AML-193 (cell line): ENCODE measurements at regions not wholly inside any gene's neighbourhood (a gene's known extent, or its start where the extent isn't known, plus 50 kb on each side); places are given as distances from the start of the nearest gene placed in this dataset.

ENCODE experiments used
- DNase-seq, 2 experiments: peaks; one replicate each; lab custom pipeline; 2025; lab: John Stamatoyannopoulos, UW

GRCh38 chr2:6617794-6618193, 247.9 kb downstream of the CMPK2 start:
- DNase-seq: no peak

GRCh38 chr2:6618201-6618600, 247.5 kb downstream of the CMPK2 start:
- no peak for DNase-seq

DNA sequence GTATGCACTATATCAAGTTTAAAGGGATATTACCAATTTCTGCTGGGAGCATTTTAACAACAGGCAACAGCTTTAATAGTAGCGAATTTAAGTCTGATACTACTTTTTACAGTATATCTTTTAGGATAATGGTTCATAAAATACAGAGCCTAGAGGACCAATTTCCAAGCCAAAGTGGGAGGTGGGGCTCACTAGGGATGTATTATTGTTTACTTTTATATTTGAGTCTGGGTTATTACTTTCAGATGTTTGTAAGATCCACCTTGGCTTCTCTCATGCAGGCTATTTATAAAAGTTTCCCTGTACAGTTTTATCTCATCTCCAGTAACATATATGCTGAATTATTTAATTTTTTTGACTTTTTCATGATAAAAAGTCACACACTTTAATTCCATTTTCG, 242.0 kb downstream of the CMPK2 start:
- no peak for DNase-seq

- no peak for DNase-seq
Observed at GRCh38 chr2:6626401-6627012, 239.2 kb downstream of the CMPK2 start.

GRCh38 chr2:6627316-6627715, 238.4 kb downstream of the CMPK2 start:
- DNase-seq: no peak

GRCh38 chr2:6630209-6630608, 235.5 kb downstream of the CMPK2 start:
- DNase-seq: no peak

- no peak for DNase-seq
Observed at GRCh38 chr2:6635296-6635695, 230.4 kb downstream of the CMPK2 start.

DNA sequence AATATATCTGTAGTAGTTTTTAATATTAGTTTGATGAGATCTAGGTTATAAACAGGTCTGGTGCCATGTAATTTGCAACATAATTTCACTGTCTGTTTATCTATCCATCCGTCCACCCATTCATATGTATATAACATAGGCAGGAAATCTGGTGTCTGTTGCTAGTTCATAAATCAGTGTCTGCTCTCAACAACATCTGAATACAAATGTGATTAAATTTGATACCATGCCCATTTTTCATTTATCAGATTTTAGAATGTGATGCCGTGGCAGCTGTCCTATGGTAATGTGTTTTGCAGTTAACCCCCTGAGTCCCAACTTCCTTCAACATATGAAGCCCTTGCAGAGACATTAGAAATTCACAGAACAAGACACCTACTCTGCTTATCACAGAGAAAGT, 228.4 kb downstream of the CMPK2 start:
- DNase-seq: no peak

- no peak for DNase-seq
Observed at GRCh38 chr2:6639929-6640620, 225.6 kb downstream of the CMPK2 start.

DNA sequence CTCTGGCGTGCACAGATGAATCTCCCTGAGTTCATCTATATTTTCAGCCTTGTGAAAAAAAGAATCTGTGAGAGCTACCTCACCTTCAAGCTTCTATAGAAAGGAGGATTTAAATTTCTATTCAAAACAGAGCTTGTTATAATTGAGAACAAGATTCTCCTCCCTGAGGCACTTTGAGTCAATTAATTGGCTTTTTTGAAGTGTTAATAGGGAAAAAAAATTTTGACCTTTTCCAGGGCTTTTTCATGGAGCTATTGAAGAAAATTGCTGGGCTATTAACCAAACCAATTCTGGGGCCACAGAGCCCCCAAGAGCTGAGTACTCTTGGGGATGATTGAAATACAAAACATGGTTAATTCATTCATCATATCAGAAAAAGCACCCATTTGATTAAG, 225.1 kb downstream of the CMPK2 start:
- no peak for DNase-seq

DNA sequence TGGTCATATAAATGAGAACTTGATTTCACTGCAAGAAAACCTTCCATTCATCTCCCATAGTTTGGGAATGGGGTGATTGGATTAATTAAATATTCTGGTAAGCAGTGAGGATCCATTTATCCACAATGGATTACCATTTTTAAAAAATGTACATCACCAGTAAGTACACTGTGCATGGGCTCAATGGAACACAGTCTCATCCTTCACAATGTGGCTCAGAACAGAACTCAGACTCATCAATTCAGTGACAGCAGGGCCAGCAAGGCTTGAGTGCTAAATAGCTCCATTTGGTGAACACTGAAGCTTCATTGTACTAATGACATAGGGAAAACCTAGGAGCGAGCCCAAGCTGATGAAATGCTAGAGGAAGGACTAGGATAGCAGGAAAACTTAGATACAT, 223.8 kb downstream of the CMPK2 start:
- no peak for DNase-seq

DNA sequence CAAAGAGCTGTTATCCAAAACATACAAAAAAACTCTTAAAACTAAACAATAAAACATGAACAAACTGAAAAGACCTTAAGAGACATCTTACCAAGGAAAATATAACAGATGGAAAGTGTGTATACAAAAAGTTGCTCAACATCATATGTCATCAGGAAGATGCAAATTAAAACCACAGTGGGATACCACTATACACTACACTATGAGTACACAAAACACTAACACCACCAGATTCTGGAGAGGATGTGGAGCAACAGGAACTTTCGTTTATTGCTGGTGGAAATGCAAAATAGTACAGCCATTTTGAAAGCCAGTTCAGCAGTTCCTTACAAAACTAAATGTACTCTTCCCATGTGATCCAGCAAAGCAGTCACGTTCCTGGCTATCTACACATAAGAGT, 221.4 kb downstream of the CMPK2 start:
- DNase-seq: no peak

GRCh38 chr2:6645004-6645403, 220.7 kb downstream of the CMPK2 start:
- DNase-seq: no peak

DNA sequence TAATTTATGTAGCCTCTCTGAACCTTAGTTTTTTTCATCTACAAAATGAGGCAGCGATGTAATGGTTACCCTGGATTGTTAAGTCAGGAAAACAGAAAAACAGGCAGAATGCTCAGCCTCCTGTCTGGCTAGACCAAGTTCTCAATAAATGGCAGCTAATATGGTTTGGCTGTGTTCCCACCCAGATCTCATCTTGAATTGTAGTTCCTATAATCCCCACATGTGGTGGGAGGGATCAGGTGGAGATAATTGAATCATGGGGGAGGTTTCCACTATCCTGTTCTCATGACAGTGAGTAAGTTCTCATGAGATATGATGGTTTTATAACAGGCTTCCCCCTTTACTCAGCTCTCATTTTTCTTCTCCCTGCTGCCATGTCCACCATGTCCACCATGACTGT, 220.0 kb downstream of the CMPK2 start:
- DNase-seq: no peak

GRCh38 chr2:6647046-6647445, 218.7 kb downstream of the CMPK2 start:
- no peak for DNase-seq

DNA sequence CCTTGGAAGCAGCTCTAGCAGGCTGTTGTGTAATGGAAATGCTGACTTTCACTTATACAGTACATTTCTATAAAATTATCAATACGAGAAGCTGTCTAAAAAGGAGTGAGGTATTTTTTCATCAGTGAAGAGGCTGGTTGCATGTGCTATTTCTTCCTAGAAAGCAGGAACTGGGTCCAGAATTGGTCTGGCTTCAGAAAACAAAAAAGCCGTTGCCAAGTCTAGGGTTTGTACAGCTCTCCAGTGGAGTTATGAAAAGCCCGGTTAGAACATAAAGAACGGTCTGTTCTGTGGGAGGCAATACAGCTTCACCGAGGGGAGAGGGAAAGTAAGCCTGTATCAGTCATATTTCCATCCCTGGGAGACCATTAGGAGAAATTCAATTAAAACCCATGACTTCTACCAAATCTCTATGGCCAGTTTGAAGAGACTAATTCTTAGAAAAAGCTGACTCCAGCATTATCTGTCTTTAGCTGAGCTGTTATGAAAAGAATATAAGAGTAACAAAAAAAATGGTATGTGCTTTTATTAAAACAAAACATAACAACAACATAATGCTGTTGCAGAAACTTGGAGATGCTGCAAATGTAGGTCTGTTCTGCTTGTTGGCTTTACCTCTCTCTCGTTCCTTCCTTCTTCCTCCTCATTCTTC, 217.0 kb downstream of the CMPK2 start:
- no peak for DNase-seq

DNA sequence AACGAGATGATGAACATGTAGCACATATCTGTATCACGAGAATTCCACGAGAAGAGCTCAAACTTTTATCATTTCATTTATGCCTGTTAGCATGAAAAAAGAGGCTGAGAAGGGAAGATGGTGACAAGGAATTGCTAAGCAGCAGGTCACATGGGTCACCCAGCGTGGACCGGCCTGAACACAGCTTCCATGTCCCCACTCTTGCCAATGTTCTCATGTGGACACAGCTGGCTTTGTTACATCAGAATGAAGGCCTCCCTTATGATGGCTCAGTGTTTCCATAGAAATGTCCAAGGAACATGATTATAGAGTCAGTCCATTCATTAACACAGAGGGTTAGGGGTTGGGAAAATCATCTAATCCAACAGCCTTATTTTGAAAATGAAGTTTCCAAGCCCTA, 215.4 kb downstream of the CMPK2 start:
- no peak for DNase-seq

- DNase-seq: no peak
Observed at GRCh38 chr2:6652251-6652650, 213.5 kb downstream of the CMPK2 start.

- no peak for DNase-seq
Observed at GRCh38 chr2:6653281-6653750, 212.4 kb downstream of the CMPK2 start.

- DNase-seq: no peak
Observed at GRCh38 chr2:6654279-6654678, 211.4 kb downstream of the CMPK2 start.

GRCh38 chr2:6656633-6657032, 209.1 kb downstream of the CMPK2 start:
- no peak for DNase-seq

DNA sequence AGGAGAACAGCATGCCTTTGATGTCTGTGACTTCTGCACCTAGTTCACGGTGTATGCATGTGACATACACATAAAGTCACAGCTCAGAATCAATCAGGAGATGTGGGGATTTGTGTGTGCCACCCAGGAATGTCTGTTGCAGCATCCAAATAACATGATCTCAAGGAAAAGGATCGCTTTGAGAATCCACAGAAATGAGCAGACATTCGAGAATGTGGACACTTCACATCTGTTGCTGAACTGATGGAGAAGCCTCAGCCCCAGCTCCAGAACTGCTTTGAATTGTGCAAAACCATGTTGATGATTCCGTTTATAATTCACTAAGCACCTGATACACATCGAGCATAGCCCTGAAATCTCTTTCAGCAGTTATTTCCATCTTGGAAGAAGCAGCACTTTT, 208.6 kb downstream of the CMPK2 start:
- DNase-seq: no peak

DNA sequence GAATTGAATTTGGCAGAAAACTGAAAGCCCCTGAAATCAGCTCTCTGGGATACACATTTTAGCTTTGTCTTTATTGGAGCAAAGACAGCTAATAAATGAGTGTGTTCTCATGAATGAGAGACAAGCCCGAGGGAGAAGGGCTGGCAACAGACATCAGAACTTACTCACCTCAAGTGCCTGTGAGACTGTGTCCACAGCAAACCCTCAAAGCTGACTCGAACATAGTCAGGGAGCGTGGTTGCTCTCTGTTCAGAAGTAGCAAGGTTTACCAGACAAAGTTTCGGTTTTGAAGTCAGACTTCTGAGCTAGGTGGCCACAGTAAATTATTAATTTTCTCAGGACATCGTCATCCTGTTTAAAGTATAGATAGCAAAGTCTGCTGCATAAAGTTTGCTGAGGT, 207.9 kb downstream of the CMPK2 start:
- DNase-seq: no peak
